Lung (tissue), 11 donors: ENCODE measurements at regions not wholly inside any gene's neighbourhood (a gene's known extent, or its start where the extent isn't known, plus 50 kb on each side); places are given as distances from the start of the nearest gene placed in this dataset.
A peak's percentile ranks its signal among the peaks of the same experiment; 100 is the strongest.

Source experiments
- ATAC-seq: fragments of 200-7000 bp; cut with Tn5 transposase; one replicate; pipeline ENCODE4 v1.9.1; 2020; ENCODE audit warnings: moderate number of reproducible peaks; ENCODE audit not compliant: insufficient read depth, low FRiP score
- DNase-seq, 3 donors: peaks; one replicate each; pipeline ENCODE4 v3.0.0-alpha.2; 2013 to 2017
- H3K27ac ChIP-seq, 2 donors: one replicate each; pipeline ENCODE4 v1.5.1; 2013; ENCODE audit warnings: mild to moderate bottlenecking in 2 of 2, moderate library complexity in 2 of 2, control low read depth in 1 of 2, inconsistent platforms in 1 of 2, low read depth in 1 of 2, low read length in 1 of 2
- H3K27me3 ChIP-seq, 3 donors: one replicate each; pipeline ENCODE4 v1.5.1; 2013; ENCODE audit warnings: low read length in 2 of 3; ENCODE audit not compliant: control insufficient read depth in 3 of 3, insufficient read depth in 3 of 3
- H3K36me3 ChIP-seq, 4 donors: one replicate each; pipeline ENCODE4 v1.5.1; 2013; ENCODE audit warnings: low read length in 4 of 4, mild to moderate bottlenecking in 1 of 4, moderate library complexity in 1 of 4; ENCODE audit not compliant: control insufficient read depth in 4 of 4, insufficient read depth in 4 of 4
- H3K4me1 ChIP-seq, 5 donors: one replicate each; pipeline ENCODE4 v1.5.1; 2013; ENCODE audit warnings: low read length in 5 of 5, mild to moderate bottlenecking in 2 of 5, moderate library complexity in 1 of 5; ENCODE audit not compliant: control insufficient read depth in 5 of 5, insufficient read depth in 5 of 5
- H3K4me3 ChIP-seq: one replicate; pipeline ENCODE4 v1.5.1; 2013; ENCODE audit warnings: mild to moderate bottlenecking, control low read depth, moderate library complexity
- H3K9ac ChIP-seq, 2 donors: one replicate each; pipeline ENCODE4 v1.5.1; 2013; ENCODE audit warnings: low read length in 2 of 2, control low read depth in 1 of 2; ENCODE audit not compliant: insufficient read depth in 1 of 2
- H3K9me3 ChIP-seq, 4 donors: one replicate each; pipeline ENCODE4 v1.5.1; 2013; ENCODE audit warnings: low read length in 3 of 4, mild to moderate bottlenecking in 1 of 4, moderate library complexity in 1 of 4; ENCODE audit not compliant: control insufficient read depth in 4 of 4, insufficient read depth in 3 of 4
- WGBS, 2 donors: extraction: QIAGEN DNeasy Blood & Tissue Kit; methylation state at CpG; one replicate each; pipeline ENCODE4 v1.1.7; 2013; 5-methylcytosine and 5-hydroxymethylcytosine counted together
- TF ChIP-seq, protein P1 (sequence below): IDR thresholded peaks from 2 replicates; pipeline ENCODE4 v1.5.1; 2012; ENCODE audit warnings: mild to moderate bottlenecking; ENCODE audit errors: control extremely low read depth, extremely low read depth
- donor health status: control.
- donor health status: control.
- donor health status: Bipolar disorder and iron deficiency.
- donor health status: healthy.
- donor health status: DM: yes; HTN: yes; CAD: no.

DNA sequence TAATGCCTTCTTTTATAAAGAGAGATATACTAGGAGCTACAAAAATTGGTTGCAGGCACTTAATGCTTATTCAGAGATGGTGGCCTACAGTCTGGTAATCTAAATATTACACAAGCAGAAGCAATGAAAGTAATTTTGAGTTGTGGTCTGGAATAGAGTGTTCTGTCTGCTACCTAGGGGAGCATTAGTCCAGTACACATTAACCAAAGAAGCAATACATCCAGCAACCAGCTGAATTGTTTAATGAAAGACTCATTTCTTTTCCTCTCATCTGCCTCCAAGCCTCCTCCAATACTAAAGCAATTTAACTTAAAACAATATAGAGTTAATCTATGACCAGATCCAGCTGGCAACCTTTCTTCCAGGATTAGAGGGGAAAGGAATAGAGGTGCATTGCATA, 877.1 kb upstream of the CNTN5 start:
- no peak overlapping the region for H3K4me3 ChIP-seq
- H3K9me3 ChIP-seq: peaks cover 0 to 4% (median 0%) of the 10 kb centered on the region in 4 donors
- TF ChIP-seq, protein P1, sequence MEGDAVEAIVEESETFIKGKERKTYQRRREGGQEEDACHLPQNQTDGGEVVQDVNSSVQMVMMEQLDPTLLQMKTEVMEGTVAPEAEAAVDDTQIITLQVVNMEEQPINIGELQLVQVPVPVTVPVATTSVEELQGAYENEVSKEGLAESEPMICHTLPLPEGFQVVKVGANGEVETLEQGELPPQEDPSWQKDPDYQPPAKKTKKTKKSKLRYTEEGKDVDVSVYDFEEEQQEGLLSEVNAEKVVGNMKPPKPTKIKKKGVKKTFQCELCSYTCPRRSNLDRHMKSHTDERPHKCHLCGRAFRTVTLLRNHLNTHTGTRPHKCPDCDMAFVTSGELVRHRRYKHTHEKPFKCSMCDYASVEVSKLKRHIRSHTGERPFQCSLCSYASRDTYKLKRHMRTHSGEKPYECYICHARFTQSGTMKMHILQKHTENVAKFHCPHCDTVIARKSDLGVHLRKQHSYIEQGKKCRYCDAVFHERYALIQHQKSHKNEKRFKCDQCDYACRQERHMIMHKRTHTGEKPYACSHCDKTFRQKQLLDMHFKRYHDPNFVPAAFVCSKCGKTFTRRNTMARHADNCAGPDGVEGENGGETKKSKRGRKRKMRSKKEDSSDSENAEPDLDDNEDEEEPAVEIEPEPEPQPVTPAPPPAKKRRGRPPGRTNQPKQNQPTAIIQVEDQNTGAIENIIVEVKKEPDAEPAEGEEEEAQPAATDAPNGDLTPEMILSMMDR: no peak
- H3K4me1 ChIP-seq: no peaks in the 10 kb centered on the region
- H3K36me3 ChIP-seq: no peaks in the 10 kb centered on the region
- DNase-seq (no peak), ATAC-seq (no peak)
- H3K27ac ChIP-seq: no peak overlapping the region
- no peak overlapping the region for H3K9ac ChIP-seq
- no peaks in the 10 kb centered on the region for H3K27me3 ChIP-seq

DNA sequence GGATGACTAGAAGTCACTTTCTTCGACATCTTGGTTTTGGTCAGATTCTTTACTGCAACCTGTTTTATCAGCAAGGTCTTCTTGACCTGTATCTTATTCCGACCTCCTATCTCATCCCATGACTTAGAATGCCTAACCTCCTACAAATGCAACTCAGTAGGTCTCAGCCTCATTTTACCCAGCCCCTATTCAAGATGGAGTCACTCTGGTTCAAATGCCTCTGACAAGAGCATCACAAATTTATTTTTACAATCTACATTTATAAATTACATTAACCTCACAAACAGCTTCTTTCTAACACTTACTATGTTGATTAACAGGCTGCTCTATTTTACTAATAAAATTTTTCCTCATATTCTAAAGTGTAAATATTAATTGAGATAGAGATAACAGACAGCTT, 867.0 kb upstream of the CNTN5 start:
- WGBS, 2 donors: 82 to 87% methylated on average over 2 of the region's 2 CpGs
- Histone ChIP-seq H3K4me1 (no peaks in the 10 kb centered on the region), H3K36me3 (no peaks in the 10 kb centered on the region), H3K4me3 (no peak overlapping the region), H3K27ac (no peak overlapping the region), H3K9me3 (peaks cover 0 to 7% (median 2%) of the 10 kb centered on the region in 4 donors), H3K27me3 (no peaks in the 10 kb centered on the region), H3K9ac (no peak overlapping the region)
- ATAC-seq (no peak), DNase-seq (no peak)
- TF ChIP-seq, protein P1: no peak

DNA sequence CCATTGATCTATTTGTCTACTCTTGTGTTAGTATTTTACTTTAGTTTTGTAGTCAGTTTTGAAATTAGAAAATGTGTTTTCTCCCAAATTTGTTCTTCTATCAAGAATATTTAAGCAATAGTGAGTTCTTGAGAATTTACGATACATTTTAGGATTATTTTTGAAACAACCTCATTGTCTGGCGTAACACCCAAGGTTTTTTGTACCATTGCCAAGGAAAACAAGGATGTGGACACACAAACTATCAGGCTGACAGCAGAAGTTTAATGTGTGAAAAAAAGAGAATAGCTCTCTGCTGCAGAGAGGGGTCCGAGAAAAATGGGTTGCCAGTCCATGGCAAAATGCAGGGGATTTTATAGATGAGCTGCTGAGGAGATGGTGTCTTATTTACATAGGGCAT, 865.1 kb upstream of the CNTN5 start:
- H3K27me3 ChIP-seq: no peaks in the 10 kb centered on the region
- ATAC-seq: no peak
- no peaks in the 10 kb centered on the region for H3K4me1 ChIP-seq
- H3K4me3 ChIP-seq: no peak overlapping the region
- H3K9me3 ChIP-seq: peaks cover 0 to 7% (median 2%) of the 10 kb centered on the region in 4 donors
- no peak overlapping the region for H3K27ac ChIP-seq
- peak in 1 of 3 donors; percentile 1 for DNase-seq
- no peaks in the 10 kb centered on the region for H3K36me3 ChIP-seq
- 77 to 85% methylated on average over 3 of the region's 3 CpGs for WGBS, 2 donors
- TF ChIP-seq, protein P1: no peak
- H3K9ac ChIP-seq: no peak overlapping the region

- no peaks in the 10 kb centered on the region for H3K27me3 ChIP-seq
- no peak overlapping the region for H3K27ac ChIP-seq
- no peak overlapping the region for H3K4me3 ChIP-seq
- no peaks in the 10 kb centered on the region for H3K36me3 ChIP-seq
- 64 to 69% methylated on average over 5 of the region's 5 CpGs for WGBS, 2 donors
- no peak overlapping the region for H3K9ac ChIP-seq
- H3K4me1 ChIP-seq: peaks cover 0 to 5% (median 0%) of the 10 kb centered on the region in 5 donors
- ATAC-seq: no peak
- H3K9me3 ChIP-seq: peaks cover 0 to 2% (median 0%) of the 10 kb centered on the region in 4 donors
- TF ChIP-seq, protein P1: no peak
- no peak for DNase-seq
These were observed 842.8 kb upstream of the CNTN5 start for GRCh38 chr11:98177925-98178324.
